GM23248 (cell line): ENCODE measurements at regions not wholly inside any gene's neighbourhood (a gene's known extent, or its start where the extent isn't known, plus 50 kb on each side); places are given as distances from the start of the nearest gene placed in this dataset.

Experiments used
- DNase-seq: peaks from one replicate; pipeline ENCODE4 v3.0.0-alpha.2; 2015
- H2AFZ ChIP-seq: fragments of 200-600 bp; sonication (generic); 2 replicates; pipeline ENCODE4 v1.6.1; 2016; ENCODE audit warnings: antibody characterized with exemption
- H3F3A ChIP-seq: fragments of 200-600 bp; sonication (generic); 2 replicates; pipeline ENCODE4 v1.6.1; 2016; ENCODE audit warnings: mild to moderate bottlenecking, antibody characterized with exemption, mixed run types; ENCODE audit not compliant: insufficient read depth
- H3K27ac ChIP-seq: fragments of 200-600 bp; sonication (generic); 2 replicates; pipeline ENCODE4 v1.5.1; 2016; ENCODE audit warnings: mild to moderate bottlenecking
- H3K27me3 ChIP-seq: fragments of 200-600 bp; sonication (generic); replicated peaks from 2 replicates; pipeline ENCODE4 v1.6.1; 2016; ENCODE audit warnings: mild to moderate bottlenecking; ENCODE audit not compliant: insufficient read depth
- H3K36me3 ChIP-seq: fragments of 200-600 bp; sonication (generic); 2 replicates; pipeline ENCODE4 v1.6.1; 2016; ENCODE audit warnings: low read depth, mild to moderate bottlenecking
- H3K4me1 ChIP-seq: fragments of 200-600 bp; sonication (generic); 2 replicates; pipeline ENCODE4 v1.6.1; 2016; ENCODE audit warnings: mild to moderate bottlenecking; ENCODE audit not compliant: insufficient read depth
- H3K4me2 ChIP-seq: fragments of 200-600 bp; sonication (generic); one replicate; pipeline ENCODE4 v1.6.1; 2016; ENCODE audit warnings: mild to moderate bottlenecking; ENCODE audit not compliant: unreplicated experiment
- H3K4me3 ChIP-seq: fragments of 200-600 bp; sonication (generic); 2 replicates; pipeline ENCODE4 v1.5.1; 2016; ENCODE audit warnings: mild to moderate bottlenecking
- H3K79me2 ChIP-seq: fragments of 200-600 bp; sonication (generic); 2 replicates; pipeline ENCODE4 v1.6.1; 2016; ENCODE audit warnings: mild to moderate bottlenecking; ENCODE audit not compliant: insufficient read depth
- H3K9ac ChIP-seq: fragments of 200-600 bp; sonication (generic); 2 replicates; pipeline ENCODE4 v1.6.1; 2016; ENCODE audit warnings: mild to moderate bottlenecking
- H3K9me2 ChIP-seq: fragments of 200-600 bp; sonication (generic); 2 replicates; pipeline ENCODE4 v1.6.1; 2016; ENCODE audit warnings: mixed run types, mild to moderate bottlenecking, moderate library complexity; ENCODE audit not compliant: insufficient read depth
- H3K9me3 ChIP-seq: fragments of 200-600 bp; sonication (generic); one replicate; pipeline ENCODE4 v1.6.1; 2017; ENCODE audit warnings: low read depth
- H4K20me1 ChIP-seq: fragments of 200-600 bp; sonication (generic); 2 replicates; pipeline ENCODE4 v1.6.0; 2016; ENCODE audit not compliant: insufficient read depth
- EZH2 ChIP-seq: fragments of 200-600 bp; sonication (generic); IDR thresholded peaks from 2 replicates; pipeline ENCODE4 v1.6.1; 2018; ENCODE audit warnings: antibody characterized with exemption, mild to moderate bottlenecking; ENCODE audit not compliant: insufficient read depth, poor library complexity, severe bottlenecking
- EZH2phosphoT487 ChIP-seq: fragments of 200-600 bp; sonication (generic); IDR thresholded peaks from 2 replicates; pipeline ENCODE4 v1.6.1; 2018; ENCODE audit warnings: antibody characterized with exemption, moderate library complexity, mild to moderate bottlenecking, low read depth; ENCODE audit not compliant: insufficient read depth
- WGBS, 2 experiments: methylation state at CpG; one replicate each; pipeline ENCODE4 v1.1.6; 2015 to 2017; ENCODE audit warnings: low lambda C conversion rate in 2 of 2, low coverage in 1 of 2; ENCODE audit errors: missing lambda C conversion rate in 2 of 2; 5-methylcytosine and 5-hydroxymethylcytosine counted together
- in situ Hi-C: fragments of 300-500 bp; cut with MboI; formaldehyde crosslinking; loops from 2 replicates; pipeline ENCODE4 v1.15.0; 2020

DNA sequence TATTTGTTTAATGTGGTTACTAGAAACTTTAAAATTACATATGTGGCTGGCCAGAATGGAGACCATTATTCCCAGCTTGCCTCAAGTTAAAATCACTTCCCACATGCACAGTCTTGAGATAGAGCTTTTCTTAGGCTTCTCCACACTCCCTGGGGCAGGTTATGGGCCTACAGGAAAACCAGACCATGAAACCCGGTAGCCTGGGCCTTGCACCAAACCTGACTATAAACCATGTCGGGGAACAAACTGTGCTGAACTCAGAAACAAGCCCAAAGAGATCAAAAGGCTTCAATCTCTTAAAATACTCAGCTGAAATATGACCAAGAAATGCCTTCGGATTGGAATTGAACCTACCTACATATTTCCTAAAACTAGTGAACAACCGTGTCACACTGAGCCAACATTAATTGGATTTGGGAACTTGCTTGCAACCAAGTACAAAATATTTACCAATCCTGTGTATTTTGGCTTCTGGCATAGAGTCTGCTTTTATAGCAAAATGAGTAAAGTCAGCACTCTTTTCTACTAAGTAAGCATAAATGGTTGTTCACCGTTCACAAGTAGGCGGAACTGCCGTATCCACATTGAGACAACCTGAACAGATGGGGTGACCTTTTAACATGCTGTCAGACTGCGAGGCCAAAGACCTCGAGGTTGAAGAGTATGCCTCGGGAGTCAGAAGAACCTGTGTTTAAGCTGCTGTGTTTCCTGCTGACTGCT is 199.5 kb downstream of the FAM76B start:
- no peak overlapping the region for H2AFZ ChIP-seq
- no peak for TF ChIP-seq EZH2phosphoT487
- no peak for TF ChIP-seq EZH2
- H3F3A ChIP-seq: peaks cover 10% of the 10 kb centered on the region
- H4K20me1 ChIP-seq: no peaks in the 10 kb centered on the region
- no peak overlapping the region for H3K27ac ChIP-seq
- H3K9ac ChIP-seq: no peak overlapping the region
- 77 to 81% methylated on average over 10 of the region's 10 CpGs for WGBS, 2 experiments
- H3K4me2 ChIP-seq: no peak overlapping the region
- no peaks in the 10 kb centered on the region for H3K79me2 ChIP-seq
- H3K4me1 ChIP-seq: peaks cover 23% of the 10 kb centered on the region
- H3K27me3 ChIP-seq: no peaks in the 10 kb centered on the region
- no peaks in the 10 kb centered on the region for H3K36me3 ChIP-seq
- H3K4me3 ChIP-seq: no peak overlapping the region
- H3K9me2 ChIP-seq: no peaks in the 10 kb centered on the region
- H3K9me3 ChIP-seq: no peaks in the 10 kb centered on the region
- DNase-seq: no peak
- in situ Hi-C loops: no loop called here

- H2AFZ ChIP-seq: no peak overlapping the region
- peaks cover 22% of the 10 kb centered on the region for H3F3A ChIP-seq
- H3K9me2 ChIP-seq: no peaks in the 10 kb centered on the region
- H3K4me1 ChIP-seq: peaks cover 35% of the 10 kb centered on the region
- no peak overlapping the region for H3K27ac ChIP-seq
- no peaks in the 10 kb centered on the region for H3K36me3 ChIP-seq
- no peak for TF ChIP-seq EZH2phosphoT487
- H3K79me2 ChIP-seq: no peaks in the 10 kb centered on the region
- no peaks in the 10 kb centered on the region for H3K9me3 ChIP-seq
- no peak overlapping the region for H3K9ac ChIP-seq
- H3K27me3 ChIP-seq: no peaks in the 10 kb centered on the region
- WGBS, 2 experiments: 78 to 83% methylated on average over 3 of the region's 3 CpGs
- no peaks in the 10 kb centered on the region for H4K20me1 ChIP-seq
- no peak overlapping the region for H3K4me3 ChIP-seq
- DNase-seq: no peak
- H3K4me2 ChIP-seq: no peak overlapping the region
- in situ Hi-C loops: no loop called here
These were observed 200.8 kb downstream of the FAM76B start for GRCh38 chr11:95588821-95589220.

DNA sequence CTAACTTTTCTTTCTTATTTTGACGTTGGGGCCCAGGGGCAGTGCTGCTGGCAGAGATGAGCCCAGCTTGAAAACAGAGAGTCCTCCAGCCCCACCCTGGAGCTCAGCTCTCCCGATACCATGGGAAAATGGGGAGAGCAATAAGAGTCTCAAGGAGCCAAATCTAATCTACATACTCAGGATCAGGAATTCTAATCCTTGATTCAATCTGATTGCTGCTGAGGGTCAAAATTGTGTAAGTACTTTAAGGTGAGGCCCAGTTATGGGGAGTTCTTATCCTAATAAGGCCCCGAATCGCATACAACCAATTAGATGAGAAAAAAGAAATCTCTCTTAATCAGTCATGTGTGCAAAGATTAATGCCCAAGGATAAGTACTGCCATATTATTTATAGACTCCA is 202.9 kb downstream of the FAM76B start:
- 81 to 82% methylated on average over 4 of the region's 4 CpGs for WGBS, 2 experiments
- no peak for DNase-seq
- in situ Hi-C loops: no loop called here
- H3K4me1 ChIP-seq: peaks cover 39% of the 10 kb centered on the region
- no peaks in the 10 kb centered on the region; the same call in 1 of the 2 replicates for H3K9me2 ChIP-seq
- no peak overlapping the region for H3K4me2 ChIP-seq
- H3K4me3 ChIP-seq: no peak overlapping the region
- peaks cover 30% of the 10 kb centered on the region for H3F3A ChIP-seq
- no peaks in the 10 kb centered on the region for H3K79me2 ChIP-seq
- H3K36me3 ChIP-seq: no peaks in the 10 kb centered on the region
- no peaks in the 10 kb centered on the region for H3K9me3 ChIP-seq
- H3K9ac ChIP-seq: no peak overlapping the region
- H3K27me3 ChIP-seq: no peaks in the 10 kb centered on the region
- no peak overlapping the region for H3K27ac ChIP-seq
- no peaks in the 10 kb centered on the region for H4K20me1 ChIP-seq
- no peak overlapping the region for H2AFZ ChIP-seq
- TF ChIP-seq EZH2phosphoT487: no peak
- no peak for TF ChIP-seq EZH2

- 100% methylated on average over 1 of the region's 1 CpG for WGBS, 2 experiments
- H3K27ac ChIP-seq: peak overlapping the region; percentile 81
- H3K9me2 ChIP-seq: no peaks in the 10 kb centered on the region; the same call in 1 of the 2 replicates
- DNase-seq: no peak
- no peak overlapping the region for H3K9ac ChIP-seq
- H4K20me1 ChIP-seq: no peaks in the 10 kb centered on the region
- H3K79me2 ChIP-seq: no peaks in the 10 kb centered on the region
- in situ Hi-C loops: no loop called here
- H3K4me3 ChIP-seq: no peak overlapping the region
- H3K4me2 ChIP-seq: no peak overlapping the region
- TF ChIP-seq EZH2phosphoT487 (no peak), EZH2 (no peak)
- no peaks in the 10 kb centered on the region for H3K27me3 ChIP-seq
- H3F3A ChIP-seq: peaks cover 30% of the 10 kb centered on the region
- no peaks in the 10 kb centered on the region for H3K9me3 ChIP-seq
- H2AFZ ChIP-seq: no peak overlapping the region
- no peaks in the 10 kb centered on the region for H3K36me3 ChIP-seq
- peaks cover 39% of the 10 kb centered on the region for H3K4me1 ChIP-seq
These were observed 203.4 kb downstream of the FAM76B start for GRCh38 chr11:95586155-95586554.

DNA sequence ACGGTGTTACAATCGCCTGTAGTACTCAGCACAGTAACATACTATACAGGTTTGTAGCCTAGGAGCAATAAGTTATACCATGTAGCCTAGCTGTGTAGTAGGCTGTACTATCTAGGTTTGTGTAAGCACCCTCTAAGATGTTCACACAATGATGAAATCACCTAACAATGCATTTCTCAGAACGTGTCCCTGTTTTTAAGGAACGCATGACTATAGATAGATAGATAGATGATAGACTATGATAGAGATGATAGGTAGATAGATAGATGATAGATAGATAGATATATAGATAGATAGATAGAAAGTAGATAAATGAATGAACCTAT is 203.9 kb downstream of the FAM76B start:
- Histone ChIP-seq H3K9me3 (no peaks in the 10 kb centered on the region), H3K36me3 (no peaks in the 10 kb centered on the region), H3K4me3 (no peak overlapping the region), H3F3A (peaks cover 30% of the 10 kb centered on the region), H3K4me2 (peak overlapping the region; percentile 50), H3K27me3 (no peaks in the 10 kb centered on the region), H3K9ac (no peak overlapping the region), H3K4me1 (peaks cover 39% of the 10 kb centered on the region), H3K9me2 (no peaks in the 10 kb centered on the region; the same call in 1 of the 2 replicates), H3K79me2 (no peaks in the 10 kb centered on the region), H3K27ac (peak overlapping the region; percentile 81), H2AFZ (no peak overlapping the region), H4K20me1 (no peaks in the 10 kb centered on the region)
- in situ Hi-C loops: no loop called here
- peak; percentile 44 for DNase-seq
- TF ChIP-seq EZH2 (no peak), EZH2phosphoT487 (no peak)
- WGBS, 2 experiments: 35 to 42% methylated on average over 4 of the region's 4 CpGs
